Left ventricle myocardium inferior (tissue), 1 donor: ENCODE measurements at regions not wholly inside any gene's neighbourhood (a gene's known extent, or its start where the extent isn't known, plus 50 kb on each side); places are given as distances from the start of the nearest gene placed in this dataset.

Experiments used
- DNase-seq: peaks from one replicate; pipeline ENCODE4 v3.0.0-alpha.2; 2020
- H3K27ac ChIP-seq: fragments of 200-600 bp; replicated peaks from 2 replicates; pipeline ENCODE4 v1.8.0; 2021
- H3K27me3 ChIP-seq: fragments of 200-600 bp; 2 replicates; pipeline ENCODE4 v1.8.0; 2021; ENCODE audit warnings: low read depth
- H3K36me3 ChIP-seq: fragments of 200-600 bp; 2 replicates; pipeline ENCODE4 v1.8.0; 2021
- H3K4me1 ChIP-seq: fragments of 200-600 bp; 2 replicates; pipeline ENCODE4 v1.8.0; 2021
- H3K4me3 ChIP-seq: fragments of 200-600 bp; 2 replicates; pipeline ENCODE4 v1.8.0; 2021; ENCODE audit warnings: mild to moderate bottlenecking, moderate library complexity
- H3K9me3 ChIP-seq: fragments of 200-600 bp; replicated peaks from 2 replicates; pipeline ENCODE4 v1.8.0; 2021
- intact Hi-C: fragments of 100-400 bp; cut with micrococcal nuclease; formaldehyde crosslinking; loops from one replicate; pipeline ENCODE4 v1.11.0; 2022
- TF ChIP-seq, protein P1 (sequence below): fragments of 200-600 bp; IDR thresholded peaks from 2 replicates; pipeline ENCODE4 v1.8.0; 2021; ENCODE audit warnings: antibody characterized with exemption, mild to moderate bottlenecking, borderline replicate concordance
- donor health status: DM: no; HTN: yes; CAD: no; lungs with severe emphysema.

DNA sequence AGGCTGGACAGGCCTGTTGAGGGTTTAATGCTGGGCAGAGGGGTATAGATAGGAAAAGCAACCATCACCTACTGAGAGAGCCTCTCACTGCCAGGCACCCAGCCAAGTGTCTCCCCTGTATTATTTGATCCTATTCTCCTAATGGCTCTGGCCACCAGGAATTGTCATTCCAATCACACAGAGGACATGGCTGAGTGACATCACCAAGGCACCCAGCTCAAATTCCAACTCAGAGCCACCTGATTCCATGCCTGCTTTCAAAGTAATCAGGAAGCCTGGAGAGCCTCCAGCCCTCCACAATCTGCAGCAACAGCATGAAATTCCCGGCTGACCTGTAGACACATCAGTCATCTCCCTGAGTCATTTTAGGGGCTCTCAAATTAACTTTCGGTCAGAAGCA lies 368.9 kb upstream of the C16orf82 start:
- TF ChIP-seq, protein P1, sequence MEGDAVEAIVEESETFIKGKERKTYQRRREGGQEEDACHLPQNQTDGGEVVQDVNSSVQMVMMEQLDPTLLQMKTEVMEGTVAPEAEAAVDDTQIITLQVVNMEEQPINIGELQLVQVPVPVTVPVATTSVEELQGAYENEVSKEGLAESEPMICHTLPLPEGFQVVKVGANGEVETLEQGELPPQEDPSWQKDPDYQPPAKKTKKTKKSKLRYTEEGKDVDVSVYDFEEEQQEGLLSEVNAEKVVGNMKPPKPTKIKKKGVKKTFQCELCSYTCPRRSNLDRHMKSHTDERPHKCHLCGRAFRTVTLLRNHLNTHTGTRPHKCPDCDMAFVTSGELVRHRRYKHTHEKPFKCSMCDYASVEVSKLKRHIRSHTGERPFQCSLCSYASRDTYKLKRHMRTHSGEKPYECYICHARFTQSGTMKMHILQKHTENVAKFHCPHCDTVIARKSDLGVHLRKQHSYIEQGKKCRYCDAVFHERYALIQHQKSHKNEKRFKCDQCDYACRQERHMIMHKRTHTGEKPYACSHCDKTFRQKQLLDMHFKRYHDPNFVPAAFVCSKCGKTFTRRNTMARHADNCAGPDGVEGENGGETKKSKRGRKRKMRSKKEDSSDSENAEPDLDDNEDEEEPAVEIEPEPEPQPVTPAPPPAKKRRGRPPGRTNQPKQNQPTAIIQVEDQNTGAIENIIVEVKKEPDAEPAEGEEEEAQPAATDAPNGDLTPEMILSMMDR = no peak
- DNase-seq = no peak
- H3K27ac ChIP-seq = no peak overlapping the region
- H3K4me3 ChIP-seq = no peak overlapping the region
- H3K9me3 ChIP-seq = peaks cover 21% of the 10 kb centered on the region
- no peaks in the 10 kb centered on the region for H3K4me1 ChIP-seq
- H3K27me3 ChIP-seq = no peaks in the 10 kb centered on the region
- intact Hi-C loops = no loop called here
- H3K36me3 ChIP-seq = no peaks in the 10 kb centered on the region

DNA sequence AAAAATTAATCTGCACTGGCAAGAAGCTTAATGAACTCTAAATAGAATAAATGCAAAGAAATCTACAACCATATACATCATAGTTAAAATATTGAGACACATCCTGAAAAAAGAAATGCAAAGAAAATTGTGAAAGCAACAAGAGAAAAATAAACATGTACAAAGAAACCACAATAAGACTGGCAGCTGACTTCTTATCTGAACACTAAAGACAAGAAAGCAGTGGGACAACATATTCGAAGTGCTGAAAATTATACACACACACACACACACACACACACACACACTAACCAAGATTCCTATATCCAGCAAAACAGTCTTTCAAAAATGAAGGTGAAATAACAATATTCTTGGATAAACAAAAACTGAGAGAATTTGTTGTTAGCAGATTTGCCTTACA lies 366.5 kb upstream of the C16orf82 start:
- DNase-seq = no peak
- TF ChIP-seq, protein P1 = no peak
- Histone ChIP-seq H3K27me3 (no peaks in the 10 kb centered on the region), H3K9me3 (peaks cover 21% of the 10 kb centered on the region), H3K4me1 (no peaks in the 10 kb centered on the region), H3K4me3 (no peak overlapping the region), H3K36me3 (no peaks in the 10 kb centered on the region), H3K27ac (no peak overlapping the region)
- intact Hi-C loops = no loop called here

DNA sequence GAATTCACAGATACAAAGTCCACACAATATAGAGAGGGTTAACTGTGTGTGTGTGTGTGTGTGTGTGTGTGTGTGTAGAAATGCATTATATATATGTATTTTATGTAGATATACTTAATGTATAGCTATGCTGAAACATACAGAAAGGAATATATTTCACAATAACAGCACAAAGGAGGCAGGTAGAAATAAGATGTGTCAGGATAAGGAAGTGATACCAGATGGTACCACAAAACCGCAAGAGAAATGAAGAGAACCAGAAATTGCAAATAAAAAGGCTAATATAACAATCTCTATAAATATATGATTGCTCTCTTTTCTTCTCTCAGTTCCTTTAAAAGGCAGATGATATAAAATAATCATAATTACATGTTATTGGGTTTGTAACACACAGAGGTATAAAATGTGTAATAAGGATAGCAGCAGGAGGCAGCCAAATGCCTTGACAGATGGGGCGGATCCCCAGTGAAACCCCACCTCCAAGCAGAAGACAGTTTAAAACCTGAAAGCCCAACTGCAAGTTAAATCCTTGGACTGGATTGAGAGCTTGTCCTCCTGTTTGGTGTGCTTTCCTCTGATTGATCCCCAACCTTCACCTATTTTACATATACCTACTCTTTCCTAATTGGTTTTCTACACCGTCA lies 365.4 kb upstream of the C16orf82 start:
- Histone ChIP-seq H3K27me3 (no peaks in the 10 kb centered on the region), H3K4me1 (no peaks in the 10 kb centered on the region), H3K27ac (no peak overlapping the region), H3K36me3 (no peaks in the 10 kb centered on the region), H3K4me3 (no peak overlapping the region), H3K9me3 (peaks cover 21% of the 10 kb centered on the region)
- TF ChIP-seq, protein P1 = no peak
- intact Hi-C loops = no loop called here
- no peak for DNase-seq

DNA sequence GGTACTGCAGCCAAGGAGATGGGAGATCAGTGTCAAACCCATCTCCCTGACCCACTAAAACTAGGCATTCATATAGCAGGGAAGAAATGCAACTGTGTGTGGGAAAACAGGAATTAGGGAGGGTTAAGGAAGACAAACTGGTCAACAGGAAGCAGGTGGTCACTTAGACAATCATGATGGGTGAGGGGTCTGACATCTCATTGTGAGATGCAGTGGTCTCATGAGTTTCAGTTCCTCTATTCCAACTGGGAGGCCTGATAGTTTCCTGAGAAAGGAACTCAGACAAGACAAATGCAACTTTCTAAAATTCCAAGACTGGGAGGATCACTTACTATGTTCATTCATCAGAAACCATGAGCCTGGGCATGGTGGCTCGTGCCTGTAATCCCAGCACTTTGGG lies 361.4 kb upstream of the C16orf82 start:
- no peaks in the 10 kb centered on the region for H3K4me1 ChIP-seq
- intact Hi-C loops = no loop called here
- H3K36me3 ChIP-seq = no peaks in the 10 kb centered on the region
- H3K27ac ChIP-seq = no peak overlapping the region
- DNase-seq = no peak
- peaks cover 8% of the 10 kb centered on the region for H3K9me3 ChIP-seq
- H3K27me3 ChIP-seq = no peaks in the 10 kb centered on the region
- TF ChIP-seq, protein P1 = no peak
- no peak overlapping the region for H3K4me3 ChIP-seq

DNA sequence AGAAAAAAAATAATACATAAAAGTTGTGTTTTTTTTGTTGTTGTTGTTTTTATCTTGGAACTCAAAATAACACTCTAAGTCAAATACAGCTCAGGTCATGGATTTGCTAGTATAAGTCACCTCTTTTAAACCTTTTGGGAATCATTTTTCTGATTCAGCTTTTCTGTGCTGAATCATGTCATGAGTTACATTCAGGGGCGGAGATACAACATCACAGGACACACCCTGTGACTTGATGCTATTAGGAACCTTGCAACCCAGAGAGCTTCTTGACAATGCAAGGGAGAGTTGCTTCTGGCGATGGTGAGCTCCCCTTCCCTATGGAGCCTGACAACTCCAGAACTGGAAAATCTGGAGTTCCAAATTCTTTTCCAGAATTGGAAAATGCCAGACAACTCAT lies 358.3 kb upstream of the C16orf82 start:
- Histone ChIP-seq H3K27ac (no peak overlapping the region), H3K4me3 (no peak overlapping the region), H3K4me1 (no peaks in the 10 kb centered on the region), H3K9me3 (no peaks in the 10 kb centered on the region), H3K27me3 (no peaks in the 10 kb centered on the region), H3K36me3 (no peaks in the 10 kb centered on the region)
- DNase-seq = no peak
- TF ChIP-seq, protein P1 = no peak
- intact Hi-C loops = no loop called here

DNA sequence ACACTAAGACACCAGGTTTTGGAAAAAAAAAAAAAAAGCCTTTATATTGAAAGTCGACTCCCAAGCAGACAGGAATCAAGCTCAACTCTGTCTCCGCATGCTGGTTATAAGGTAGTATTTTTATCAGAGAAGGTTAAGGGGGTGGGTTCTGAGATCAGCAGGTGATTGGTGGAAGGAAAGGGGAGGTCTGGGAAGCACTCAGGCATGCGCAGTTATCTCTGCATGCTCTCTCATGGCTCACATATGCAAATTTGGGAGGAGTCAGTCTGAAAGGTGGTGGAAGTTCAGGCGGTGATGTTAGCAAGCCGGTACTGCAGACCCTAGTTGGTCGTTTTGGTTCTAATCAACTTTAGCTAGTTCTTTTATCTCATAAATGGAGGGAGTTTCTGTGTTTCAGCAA lies 357.6 kb upstream of the C16orf82 start:
- no peak for DNase-seq
- intact Hi-C loops = no loop called here

More for the DNA sequence above, 357.6 kb upstream of the C16orf82 start:
- H3K9me3 ChIP-seq = no peaks in the 10 kb centered on the region
- no peaks in the 10 kb centered on the region for H3K36me3 ChIP-seq
- H3K4me3 ChIP-seq = no peak overlapping the region
- H3K4me1 ChIP-seq = no peaks in the 10 kb centered on the region
- TF ChIP-seq, protein P1 = no peak
- H3K27ac ChIP-seq = no peak overlapping the region
- H3K27me3 ChIP-seq = no peaks in the 10 kb centered on the region
